GM21528 (cell line): ENCODE measurements at regions not wholly inside any gene's neighbourhood (a gene's known extent, or its start where the extent isn't known, plus 50 kb on each side); places are given as distances from the start of the nearest gene placed in this dataset.
"Not testable (repeated sequence)": the region's sequence is repeated elsewhere in the genome, so short reads cannot be mapped to it uniquely, and the experiment has no call there.

Experiments
- ATAC-seq: cut with Tn5 transposase; IDR thresholded peaks from one replicate; pipeline ENCODE4 v1.9.1; 2021; ENCODE audit warnings: mild to moderate bottlenecking, moderate library complexity; ENCODE audit not compliant: unreplicated experiment, low FRiP score

- ATAC-seq, result no peak
Measured at GRCh38 chr5:96113170-96113939, 151.7 kb upstream of the ELL2 start.

GRCh38 chr5:96112703-96113102, 151.1 kb upstream of the ELL2 start:
- ATAC-seq, result no peak

GRCh38 chr5:96112123-96112670, 150.5 kb upstream of the ELL2 start:
- no peak for ATAC-seq

- ATAC-seq, result no peak
Measured at GRCh38 chr5:96111080-96111756, 149.6 kb upstream of the ELL2 start.

GRCh38 chr5:96110300-96110699, 148.6 kb upstream of the ELL2 start:
- ATAC-seq, result no peak

GRCh38 chr5:96108629-96109028, 147.0 kb upstream of the ELL2 start:
- not testable (repeated sequence) for ATAC-seq

- not testable (repeated sequence) for ATAC-seq
Measured at GRCh38 chr5:96103829-96104228, 142.2 kb upstream of the ELL2 start.

- no peak for ATAC-seq
Measured at GRCh38 chr5:96101358-96102089, 139.9 kb upstream of the ELL2 start.

GRCh38 chr5:96097488-96097887, 135.8 kb upstream of the ELL2 start:
- ATAC-seq, result not testable (repeated sequence)

- no peak for ATAC-seq
Measured at GRCh38 chr5:96096724-96097123, 135.1 kb upstream of the ELL2 start.

GRCh38 chr5:96094904-96095303, 133.3 kb upstream of the ELL2 start:
- no peak for ATAC-seq

- no peak for ATAC-seq
Measured at GRCh38 chr5:96093890-96094381, 132.3 kb upstream of the ELL2 start.

- ATAC-seq, result no peak
Measured at GRCh38 chr5:96093340-96093739, 131.7 kb upstream of the ELL2 start.

- ATAC-seq, result no peak
Measured at GRCh38 chr5:96091874-96092273, 130.2 kb upstream of the ELL2 start.

GRCh38 chr5:96090215-96090614, 128.6 kb upstream of the ELL2 start:
- ATAC-seq, result no peak

- no peak for ATAC-seq
Measured at GRCh38 chr5:96088706-96089498, 127.3 kb upstream of the ELL2 start.

GRCh38 chr5:96087939-96088338, 126.3 kb upstream of the ELL2 start:
- ATAC-seq, result no peak

- no peak for ATAC-seq
Measured at GRCh38 chr5:96084874-96085506, 123.3 kb upstream of the ELL2 start.

- ATAC-seq, result no peak
Measured at GRCh38 chr5:96083361-96083881, 121.8 kb upstream of the ELL2 start.
